ENCODE measurements at regions not wholly inside any gene's neighbourhood (a gene's known extent, or its start where the extent isn't known, plus 50 kb on each side); places are given as distances from the start of the nearest gene placed in this dataset.

- DNase-seq, result no peak
These were observed 1930.5 kb downstream of the EFNA5 start for GRCh38 chr5:105740242-105740641.

DNA sequence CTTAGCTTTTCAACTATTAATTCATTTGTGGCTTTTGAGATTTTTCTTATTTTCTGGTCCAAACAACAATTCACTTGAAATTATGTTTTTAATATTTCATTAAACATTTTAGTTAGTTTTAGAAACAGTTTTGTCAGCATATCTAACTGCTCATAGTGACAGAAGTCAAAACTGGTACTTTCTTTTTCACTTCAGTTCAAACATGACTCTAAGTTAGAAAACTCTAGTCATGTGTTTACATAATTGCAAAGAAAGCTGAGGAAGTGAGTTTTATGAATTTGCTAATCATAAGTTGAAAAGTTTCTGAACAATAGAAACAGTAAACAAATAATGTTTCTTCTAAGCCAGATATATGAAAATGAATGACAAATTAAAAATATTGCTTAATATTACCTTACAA is 1931.0 kb downstream of the EFNA5 start:
- no peak for DNase-seq

- no peak for DNase-seq
These were observed 1935.0 kb downstream of the EFNA5 start for GRCh38 chr5:105735704-105736103.

DNA sequence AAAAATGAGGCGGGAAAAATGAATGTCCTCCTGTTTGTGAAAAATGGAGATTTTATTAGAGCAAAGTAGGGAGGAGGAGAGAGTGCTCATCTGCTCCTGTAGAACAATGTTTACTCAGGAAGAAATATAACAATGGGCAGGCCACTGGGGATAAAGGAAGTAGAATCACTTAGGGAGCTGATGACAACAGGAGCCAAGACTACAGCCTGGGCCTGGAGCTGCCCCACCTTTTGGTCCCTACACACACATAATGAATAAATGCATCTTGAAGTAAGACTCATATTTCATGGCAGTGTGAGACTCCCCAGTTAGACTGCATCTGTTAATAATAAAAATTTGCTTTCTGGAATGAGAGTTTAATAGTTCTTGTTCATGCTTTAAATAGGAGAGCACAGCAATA is 1939.8 kb downstream of the EFNA5 start:
- DNase-seq, result no peak

- no peak for DNase-seq
These were observed 1944.6 kb downstream of the EFNA5 start for GRCh38 chr5:105726093-105726492.

- DNase-seq, result no peak
These were observed 1962.3 kb downstream of the EFNA5 start for GRCh38 chr5:105708442-105708841.

- DNase-seq, result no peak
These were observed 1968.4 kb downstream of the EFNA5 start for GRCh38 chr5:105702323-105702722.

DNA sequence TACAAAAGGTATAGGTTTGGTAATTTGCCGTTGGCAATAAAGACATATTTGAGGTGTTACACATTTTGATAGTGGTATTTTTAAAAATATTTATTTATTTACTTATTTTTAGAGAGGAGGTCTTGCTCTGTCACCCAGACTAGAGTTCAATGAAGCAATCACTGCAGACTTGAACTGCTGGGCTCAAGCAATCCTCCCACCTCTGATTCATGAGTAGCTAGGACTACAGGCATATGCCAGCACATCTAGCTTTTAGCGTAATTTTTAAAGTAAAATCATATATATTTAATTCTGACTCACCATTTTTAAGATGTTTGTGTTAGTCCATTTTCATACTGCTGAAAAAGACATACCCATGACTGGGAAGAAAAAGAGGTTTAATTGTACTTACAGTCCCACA is 1974.3 kb downstream of the EFNA5 start:
- no peak for DNase-seq

DNA sequence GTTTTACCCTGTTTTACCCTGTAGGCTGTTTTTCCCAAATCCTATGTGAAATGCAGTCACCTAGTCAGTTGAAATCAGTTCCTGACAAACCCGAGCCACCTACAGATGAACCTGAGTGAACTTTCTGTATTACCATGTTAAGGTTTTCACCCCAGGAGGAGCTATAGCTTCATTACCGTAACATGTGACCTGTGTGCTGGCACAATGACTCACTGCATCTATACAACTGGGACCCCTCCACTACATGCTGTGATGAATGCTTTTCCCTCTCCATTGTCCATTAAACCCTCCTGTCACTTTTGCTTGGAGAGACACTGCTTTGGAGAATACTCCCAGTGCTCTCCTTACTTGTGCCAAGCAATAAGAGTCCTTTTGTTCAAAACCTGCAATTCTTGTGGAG is 1974.8 kb downstream of the EFNA5 start:
- no peak for DNase-seq

DNA sequence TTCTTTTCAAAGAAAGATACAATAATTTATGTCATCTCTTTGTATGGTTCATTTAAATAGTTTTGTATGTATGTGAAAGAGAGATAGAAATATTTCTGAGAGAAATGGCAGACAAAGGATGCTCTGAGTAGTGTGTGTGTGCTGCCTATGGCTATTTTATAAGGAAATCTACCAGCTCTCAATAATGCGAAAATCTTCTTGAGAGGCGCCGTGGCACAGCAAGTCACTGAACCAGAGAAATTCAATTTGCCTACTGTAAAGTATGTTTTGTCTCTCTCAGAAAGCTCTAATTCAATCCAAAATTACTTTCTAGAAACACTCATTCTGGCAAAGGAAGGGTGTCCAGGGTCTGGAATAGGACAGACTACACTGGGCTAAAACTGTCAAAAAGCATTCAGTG is 1981.1 kb downstream of the EFNA5 start:
- DNase-seq, result no peak

- DNase-seq, result no peak
These were observed 1982.4 kb downstream of the EFNA5 start for GRCh38 chr5:105688227-105688792.

- no peak for DNase-seq
These were observed 1983.2 kb downstream of the EFNA5 start for GRCh38 chr5:105687493-105687892.

DNA sequence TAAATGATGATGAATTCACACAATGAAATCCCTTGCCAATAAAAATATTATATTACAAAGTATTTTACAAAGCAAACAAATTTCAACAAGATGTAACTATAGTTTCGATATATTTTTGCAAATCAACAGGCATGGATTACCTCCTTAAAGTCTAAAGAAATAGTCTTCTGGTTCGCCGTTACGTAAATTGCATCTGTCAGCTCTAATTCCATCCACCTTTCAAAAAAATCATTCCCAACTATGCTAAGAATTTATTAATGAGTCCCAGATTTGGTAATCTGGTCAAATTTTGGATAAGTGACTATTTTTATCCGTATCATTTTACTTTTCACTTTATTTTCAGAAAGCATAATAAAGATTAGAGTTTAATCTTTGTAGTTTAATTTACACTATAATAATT is 1984.9 kb downstream of the EFNA5 start:
- no peak for DNase-seq

DNA sequence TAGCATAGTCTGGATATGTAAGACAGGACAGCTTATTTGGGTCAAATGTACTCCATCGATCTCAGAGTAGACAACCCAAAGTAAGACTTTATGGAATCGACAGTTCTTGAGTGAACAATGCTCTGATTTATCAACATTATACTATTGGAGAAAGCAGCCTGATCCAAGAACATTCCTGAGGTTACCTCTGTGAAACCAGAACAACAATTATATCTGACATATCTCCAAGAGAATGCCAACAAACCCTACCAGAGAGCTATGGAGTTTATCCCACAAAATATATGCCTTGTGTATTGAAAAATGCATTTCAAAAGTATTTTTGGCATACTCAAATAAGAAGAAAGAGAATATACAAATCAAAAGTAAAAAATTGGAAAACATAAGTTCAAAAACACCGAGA is 1985.9 kb downstream of the EFNA5 start:
- no peak for DNase-seq

- no peak for DNase-seq
These were observed 1989.8 kb downstream of the EFNA5 start for GRCh38 chr5:105680858-105681475.

DNA sequence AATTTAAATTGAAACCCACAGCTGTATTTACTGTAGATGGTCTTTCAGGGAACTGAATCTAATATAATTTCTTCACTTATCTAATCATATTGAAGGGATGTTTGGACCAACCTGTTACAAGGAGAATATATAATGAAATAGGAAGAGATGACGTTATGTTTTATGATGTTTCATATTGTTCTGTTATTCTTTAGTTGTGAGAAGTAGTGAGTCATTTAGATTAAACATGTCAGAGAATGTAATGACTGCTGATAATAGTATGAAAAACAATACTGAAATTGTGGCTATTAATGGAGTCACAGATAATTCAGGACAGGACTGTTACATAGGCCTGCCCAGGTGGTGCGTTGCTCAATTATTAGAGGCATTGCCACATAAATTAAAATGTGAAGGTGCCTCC is 1993.4 kb downstream of the EFNA5 start:
- DNase-seq, result no peak

DNA sequence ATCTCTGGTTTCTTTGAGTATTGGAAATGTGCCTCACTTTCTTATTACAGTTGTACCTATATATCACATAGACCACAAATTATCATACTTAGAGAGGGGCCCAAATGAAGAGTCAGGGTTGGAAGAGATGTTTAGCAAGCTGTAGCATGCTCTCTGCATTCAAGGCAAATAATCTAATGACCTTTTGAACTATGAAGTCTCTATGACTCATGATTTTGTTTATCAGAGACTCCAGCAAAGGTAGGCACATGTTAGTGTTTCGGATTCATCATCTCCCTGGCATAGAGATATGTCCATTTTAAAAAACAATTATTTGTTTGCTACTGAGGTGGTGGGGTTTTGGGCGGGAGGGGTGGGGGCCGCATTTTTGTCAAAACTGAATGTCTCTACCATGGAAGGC is 2000.1 kb downstream of the EFNA5 start:
- no peak for DNase-seq

GRCh38 chr5:105663671-105664070 is 2007.1 kb downstream of the EFNA5 start:
- DNase-seq, result no peak

GRCh38 chr5:105659396-105659795 is 2011.3 kb downstream of the EFNA5 start:
- DNase-seq, result no peak

- DNase-seq, result no peak
These were observed 2030.4 kb downstream of the EFNA5 start for GRCh38 chr5:105640328-105640727.

GRCh38 chr5:105639511-105639910 is 2031.2 kb downstream of the EFNA5 start:
- DNase-seq, result no peak

- no peak for DNase-seq
These were observed 2031.7 kb downstream of the EFNA5 start for GRCh38 chr5:105639068-105639467.

DNA sequence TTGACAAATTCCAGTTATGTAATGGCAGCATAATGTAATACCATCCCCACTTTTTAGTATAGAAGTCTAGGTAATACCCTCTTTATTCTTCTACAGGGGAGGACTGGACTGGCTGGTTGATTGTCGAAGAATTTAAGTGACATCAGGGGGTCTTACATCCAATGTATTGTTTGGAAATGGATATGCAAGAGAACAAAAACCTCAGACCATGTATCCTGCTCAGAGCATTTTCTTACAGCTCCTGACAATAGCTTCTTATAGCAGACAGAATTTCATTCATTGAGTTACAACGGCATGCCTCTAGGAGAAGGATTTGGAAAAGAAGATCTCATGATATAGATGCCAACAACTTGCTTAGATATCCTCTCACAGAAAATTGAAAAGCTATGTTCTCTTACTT is 2032.3 kb downstream of the EFNA5 start:
- no peak for DNase-seq

- DNase-seq, result no peak
These were observed 2038.7 kb downstream of the EFNA5 start for GRCh38 chr5:105632043-105632442.

DNA sequence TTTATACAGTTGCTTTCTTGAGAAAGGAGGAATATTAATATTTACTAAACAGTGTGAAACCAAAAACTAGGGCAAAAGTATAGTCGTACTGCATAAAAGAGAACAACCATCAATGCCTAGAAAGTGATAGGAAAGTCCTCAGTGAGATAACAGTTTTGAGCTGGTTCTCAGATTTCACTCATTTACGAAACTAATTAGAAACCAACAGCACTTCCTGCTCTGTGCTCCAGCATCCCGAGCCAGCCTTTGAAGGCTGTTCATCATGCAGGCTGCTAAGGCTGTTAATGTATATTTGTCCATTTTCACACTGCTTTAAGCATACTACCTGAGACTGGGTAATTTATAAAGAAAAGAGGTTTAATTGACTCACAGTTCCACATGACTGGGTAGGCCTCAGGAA is 2039.9 kb downstream of the EFNA5 start:
- DNase-seq, result no peak

Measured in DMS 273 treated with DMSO at 0.1 percent for 48 hours (cell line).